Left renal pelvis (tissue), 4 donors: ENCODE measurements at regions not wholly inside any gene's neighbourhood (a gene's known extent, or its start where the extent isn't known, plus 50 kb on each side); places are given as distances from the start of the nearest gene placed in this dataset.

Source experiments
- DNase-seq, 4 donors: peaks; one replicate each; pipeline ENCODE4 v3.0.0-alpha.2; 2013; ENCODE audit warnings: low read depth in 4 of 4, low spot score in 3 of 4

- DNase-seq, result no peak
Observed at GRCh38 chr11:120061036-120061760, 76.7 kb downstream of the TRIM29 start.

GRCh38 chr11:120060512-120060911, 77.4 kb downstream of the TRIM29 start:
- no peak for DNase-seq

GRCh38 chr11:120058931-120059330, 79.0 kb downstream of the TRIM29 start:
- no peak for DNase-seq

- no peak for DNase-seq
Observed at GRCh38 chr11:120057595-120058581, 80.0 kb downstream of the TRIM29 start.

- DNase-seq, result no peak
Observed at GRCh38 chr11:120057028-120057330, 80.9 kb downstream of the TRIM29 start.

GRCh38 chr11:120056301-120057027, 81.4 kb downstream of the TRIM29 start:
- DNase-seq, result no peak

GRCh38 chr11:120055646-120056045, 82.3 kb downstream of the TRIM29 start:
- no peak for DNase-seq

GRCh38 chr11:120054753-120055045, 83.2 kb downstream of the TRIM29 start:
- DNase-seq, result no peak

- DNase-seq, result no peak
Observed at GRCh38 chr11:120054016-120054752, 83.7 kb downstream of the TRIM29 start.

GRCh38 chr11:120052196-120052775, 85.6 kb downstream of the TRIM29 start:
- no peak for DNase-seq

- no peak for DNase-seq
Observed at GRCh38 chr11:120044011-120044675, 93.8 kb downstream of the TRIM29 start.

- no peak for DNase-seq
Observed at GRCh38 chr11:120043328-120043945, 94.5 kb downstream of the TRIM29 start.

- no peak for DNase-seq
Observed at GRCh38 chr11:120041625-120042024, 96.3 kb downstream of the TRIM29 start.

- no peak for DNase-seq
Observed at GRCh38 chr11:120040151-120040840, 97.6 kb downstream of the TRIM29 start.

- no peak for DNase-seq
Observed at GRCh38 chr11:120039039-120039438, 98.9 kb downstream of the TRIM29 start.

- no peak for DNase-seq
Observed at GRCh38 chr11:120037111-120037510, 100.8 kb downstream of the TRIM29 start.

GRCh38 chr11:120035756-120036155, 102.2 kb downstream of the TRIM29 start:
- DNase-seq, result no peak

GRCh38 chr11:120034881-120035630, 102.9 kb downstream of the TRIM29 start:
- DNase-seq, result no peak
